GM13976 (cell line): ENCODE measurements at regions not wholly inside any gene's neighbourhood (a gene's known extent, or its start where the extent isn't known, plus 50 kb on each side); places are given as distances from the start of the nearest gene placed in this dataset.
A peak's percentile ranks its signal among the peaks of the same experiment; 100 is the strongest.
"Not testable (repeated sequence)": the region's sequence is repeated elsewhere in the genome, so short reads cannot be mapped to it uniquely, and the experiment has no call there.

ENCODE experiments used
- DNase-seq: peaks from one replicate; pipeline ENCODE4 v3.0.0; 2012; ENCODE audit warnings: low spot score
- CTCF ChIP-seq: IDR thresholded peaks from 2 replicates; pipeline ENCODE4 v1.5.1; 2012; ENCODE audit warnings: borderline replicate concordance, mild to moderate bottlenecking; ENCODE audit not compliant: insufficient read depth; ENCODE audit errors: extremely low read depth, missing control alignments, control extremely low read depth
- in situ Hi-C: fragments of 300-500 bp; cut with MboI; formaldehyde crosslinking; loops from one replicate; pipeline ENCODE4 v1.12.0; 2022; ENCODE audit warnings: low sequenced_read_pairs, mixed read lengths, inconsistent platforms; ENCODE audit not compliant: unreplicated experiment

GRCh38 chr6:112594886-112595594 is 247.9 kb downstream of the RFPL4B start:
- TF ChIP-seq CTCF: no peak
- in situ Hi-C loops: no loop called here
- no peak for DNase-seq

- in situ Hi-C loops: no loop called here
- DNase-seq: no peak
- no peak for TF ChIP-seq CTCF
Observed at GRCh38 chr6:112595841-112596240, 248.7 kb downstream of the RFPL4B start.

GRCh38 chr6:112597176-112597575 is 250.0 kb downstream of the RFPL4B start:
- in situ Hi-C loops: no loop called here
- no peak for DNase-seq
- no peak for TF ChIP-seq CTCF

GRCh38 chr6:112600168-112600567 is 253.0 kb downstream of the RFPL4B start:
- in situ Hi-C loops: no loop called here
- DNase-seq: no peak
- TF ChIP-seq CTCF: no peak

DNA sequence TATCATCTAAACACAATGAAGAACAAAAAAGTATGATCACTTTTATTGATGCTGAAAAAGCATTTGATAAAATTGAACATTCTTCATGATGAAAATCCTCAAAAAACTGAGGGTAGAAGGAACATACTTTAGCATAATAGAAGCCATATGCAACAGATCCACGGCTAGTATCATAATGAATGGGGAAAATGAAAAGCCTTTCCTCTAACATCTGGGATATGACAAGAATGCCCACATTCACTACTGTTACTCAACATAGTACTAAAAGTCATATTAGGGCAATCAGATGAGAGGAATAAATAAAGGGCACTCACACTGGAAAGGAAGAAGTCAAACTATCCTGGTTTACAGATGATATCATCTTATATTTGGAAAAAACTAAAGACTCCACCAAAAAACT is 256.6 kb downstream of the RFPL4B start:
- in situ Hi-C loops: no loop called here
- DNase-seq: no peak
- no peak for TF ChIP-seq CTCF

DNA sequence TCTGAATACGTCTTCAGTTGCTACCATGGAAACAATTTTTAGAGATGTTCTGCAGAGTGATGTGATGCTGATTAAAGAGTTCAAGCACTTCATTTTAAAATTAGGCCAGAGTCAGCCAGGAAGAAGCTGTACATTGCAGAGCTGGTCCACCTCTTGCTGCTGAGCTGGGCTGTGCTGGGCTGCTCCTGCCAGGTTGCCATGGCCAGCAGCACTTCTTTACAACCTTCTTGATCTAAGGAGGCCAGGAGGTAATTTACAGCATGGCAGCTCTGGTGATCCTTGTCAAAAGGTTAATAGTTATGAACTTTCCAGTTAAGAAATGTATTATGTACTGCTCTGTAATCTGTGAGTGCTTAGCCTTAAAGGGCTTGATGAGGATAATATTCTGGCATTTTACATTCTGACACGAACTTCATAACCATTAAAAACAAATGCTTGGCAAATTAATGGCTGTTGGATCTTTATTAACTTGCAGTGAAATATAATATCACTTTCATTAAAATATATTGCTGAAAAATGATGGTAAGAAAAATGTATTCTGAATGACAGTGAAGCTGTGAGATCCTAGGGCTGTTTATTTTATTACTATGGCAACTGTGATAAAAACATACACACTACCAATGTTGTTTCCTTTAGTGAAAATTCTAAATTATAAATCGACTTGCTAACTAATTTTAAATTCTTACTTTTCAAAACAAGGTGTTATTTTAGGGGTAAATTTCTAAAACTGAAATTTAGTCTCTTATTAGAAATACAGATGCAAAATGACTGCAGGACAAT is 259.7 kb downstream of the RFPL4B start:
- peak; percentile 7 for TF ChIP-seq CTCF
- in situ Hi-C loops: no loop called here
- DNase-seq: no peak

- in situ Hi-C loops, DNase-seq: not testable (repeated sequence)
Observed at GRCh38 chr6:112608925-112609324, 261.8 kb downstream of the RFPL4B start.
